Small intestine (tissue), 7 donors: ENCODE measurements at regions not wholly inside any gene's neighbourhood (a gene's known extent, or its start where the extent isn't known, plus 50 kb on each side); places are given as distances from the start of the nearest gene placed in this dataset.

Experiments used
- DNase-seq, 2 donors: peaks; one replicate each; pipeline versions ENCODE4 v3.0.0 to v3.0.0-alpha.2; 2013
- FAIRE-seq: peaks from 2 replicates; lab custom pipeline; 2012; peaks lifted over from hg19 to GRCh38; lab: Jason Lieb, UNC
- H3K27ac ChIP-seq, 3 donors: one replicate each; pipeline ENCODE4 v1.5.1; 2013; ENCODE audit warnings: low read length in 2 of 3, mild to moderate bottlenecking in 2 of 3, control low read depth in 1 of 3, inconsistent platforms in 1 of 3, low read depth in 1 of 3, moderate library complexity in 1 of 3
- H3K27me3 ChIP-seq, 3 donors: one replicate each; pipeline ENCODE4 v1.6.1; 2013; ENCODE audit warnings: low read length in 3 of 3, inconsistent platforms in 1 of 3; ENCODE audit not compliant: control insufficient read depth in 3 of 3, insufficient read depth in 3 of 3
- H3K36me3 ChIP-seq, 3 donors: one replicate each; pipeline ENCODE4 v1.6.1; 2013; ENCODE audit warnings: low read length in 3 of 3, inconsistent platforms in 1 of 3, low read depth in 1 of 3, mild to moderate bottlenecking in 1 of 3, moderate library complexity in 1 of 3; ENCODE audit not compliant: control insufficient read depth in 3 of 3, insufficient read depth in 2 of 3
- H3K4me1 ChIP-seq, 3 donors: one replicate each; pipeline ENCODE4 v1.6.1; 2013; ENCODE audit warnings: low read length in 2 of 3, inconsistent platforms in 1 of 3, low read depth in 1 of 3, mild to moderate bottlenecking in 1 of 3, moderate library complexity in 1 of 3; ENCODE audit not compliant: control insufficient read depth in 3 of 3, insufficient read depth in 2 of 3
- H3K4me3 ChIP-seq, 3 donors: one replicate each; pipeline ENCODE4 v1.5.1; 2013; ENCODE audit warnings: low read length in 3 of 3, control low read depth in 1 of 3, inconsistent platforms in 1 of 3, low read depth in 1 of 3, mild to moderate bottlenecking in 1 of 3, moderate library complexity in 1 of 3
- H3K9me3 ChIP-seq, 2 donors: one replicate each; pipeline ENCODE4 v1.6.1; 2013; ENCODE audit warnings: low read depth in 1 of 2, low read length in 1 of 2; ENCODE audit not compliant: control insufficient read depth in 2 of 2, insufficient read depth in 1 of 2
- WGBS, 3 donors: extraction: QIAGEN DNeasy Blood & Tissue Kit; methylation state at CpG; one replicate each; pipeline ENCODE4 v1.1.7; 2013; 5-methylcytosine and 5-hydroxymethylcytosine counted together
- donor health status: healthy with polysubstance abuse.
- donor health status: control.
- donor health status: control.
- donor health status: Bipolar disorder and iron deficiency.
- donor health status: healthy.

DNA sequence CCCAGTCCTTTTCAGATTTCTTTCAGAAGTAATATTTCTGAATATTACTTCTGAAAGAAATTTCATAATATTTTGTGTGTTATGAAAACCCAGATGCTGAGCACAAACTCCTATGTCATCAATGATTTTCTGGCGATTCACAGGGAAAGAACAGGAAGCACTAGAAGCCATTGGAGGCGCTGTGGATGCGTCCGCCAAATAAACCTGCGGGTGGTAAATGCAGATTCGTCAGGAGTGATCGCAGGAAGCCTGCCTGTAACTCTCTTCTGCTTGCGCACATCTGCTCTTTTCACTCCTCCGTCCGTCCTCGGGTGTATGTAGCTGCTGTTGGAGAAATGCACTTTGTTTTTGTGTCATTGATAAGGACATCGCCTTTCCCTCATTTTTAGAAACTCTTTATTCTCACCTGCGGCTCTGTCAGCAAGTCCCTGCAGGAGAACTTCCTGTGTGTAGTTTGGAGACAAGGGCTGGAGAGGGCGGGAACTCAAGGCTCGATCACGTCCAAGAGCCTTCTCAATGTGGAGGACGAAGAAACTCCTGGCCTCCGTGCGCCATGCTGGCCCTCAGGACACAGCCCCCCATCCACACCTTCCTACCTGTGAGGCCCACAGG, 483.8 kb downstream of the GALR1 start:
- Histone ChIP-seq H3K27me3 (no peaks in the 10 kb centered on the region), H3K9me3 (no peaks in the 10 kb centered on the region), H3K36me3 (no peaks in the 10 kb centered on the region), H3K4me3 (no peak overlapping the region), H3K27ac (no peak overlapping the region), H3K4me1 (no peaks in the 10 kb centered on the region)
- FAIRE-seq (no peak), DNase-seq (no peak)
- 86 to 88% (median 87%) methylated on average over 19 of the region's 19 CpGs for WGBS, 3 donors

DNA sequence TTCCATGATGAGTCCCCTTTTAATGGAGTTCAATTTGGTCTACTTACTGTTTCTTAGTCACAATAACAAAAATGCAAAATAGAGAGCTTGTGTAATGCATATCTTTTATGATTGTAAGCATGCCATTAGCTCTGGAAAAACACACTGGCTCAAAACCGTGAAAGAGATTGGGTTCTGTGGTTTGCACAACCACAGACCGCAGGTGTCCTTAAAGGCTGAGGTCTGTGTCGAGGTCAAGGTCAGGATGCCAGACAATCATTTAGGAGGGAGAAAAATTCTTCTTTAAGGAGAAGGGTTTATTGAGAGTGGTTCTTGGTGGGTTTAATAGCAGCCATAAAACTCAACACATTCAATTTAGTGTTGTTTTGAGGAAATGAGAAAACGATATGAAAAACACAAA, 487.2 kb downstream of the GALR1 start:
- 67 to 74% (median 71%) methylated on average over 4 of the region's 4 CpGs for WGBS, 3 donors
- H3K27ac ChIP-seq = no peak overlapping the region
- FAIRE-seq = no peak
- no peak overlapping the region for H3K4me3 ChIP-seq
- H3K9me3 ChIP-seq = no peaks in the 10 kb centered on the region
- no peak for DNase-seq
- H3K27me3 ChIP-seq = no peaks in the 10 kb centered on the region
- H3K36me3 ChIP-seq = no peaks in the 10 kb centered on the region
- no peaks in the 10 kb centered on the region for H3K4me1 ChIP-seq

DNA sequence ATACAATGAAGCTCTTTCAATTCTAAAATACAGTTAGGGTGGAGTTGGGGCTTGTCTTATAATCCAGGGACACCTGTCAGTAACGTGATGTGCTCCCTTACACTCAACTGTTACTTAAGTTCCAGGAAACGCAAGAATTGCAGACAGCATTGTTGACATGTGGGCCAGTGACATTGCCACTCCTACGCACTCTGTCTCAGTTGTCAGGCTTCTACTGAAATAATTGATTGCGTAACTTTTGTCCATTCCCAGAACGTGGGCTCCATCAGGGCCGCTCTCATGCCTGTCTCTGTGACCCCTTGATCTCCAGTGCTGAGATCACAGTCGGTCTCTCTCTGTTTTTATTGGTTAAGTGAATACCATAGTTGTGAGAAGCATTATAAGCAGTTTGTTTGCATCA, 487.8 kb downstream of the GALR1 start:
- no peak overlapping the region for H3K27ac ChIP-seq
- H3K4me3 ChIP-seq = no peak overlapping the region
- no peak for FAIRE-seq
- no peak for DNase-seq
- 63 to 72% (median 65%) methylated on average over 7 of the region's 7 CpGs for WGBS, 3 donors
- H3K9me3 ChIP-seq = no peaks in the 10 kb centered on the region
- no peaks in the 10 kb centered on the region for H3K27me3 ChIP-seq
- H3K4me1 ChIP-seq = no peaks in the 10 kb centered on the region
- H3K36me3 ChIP-seq = no peaks in the 10 kb centered on the region

DNA sequence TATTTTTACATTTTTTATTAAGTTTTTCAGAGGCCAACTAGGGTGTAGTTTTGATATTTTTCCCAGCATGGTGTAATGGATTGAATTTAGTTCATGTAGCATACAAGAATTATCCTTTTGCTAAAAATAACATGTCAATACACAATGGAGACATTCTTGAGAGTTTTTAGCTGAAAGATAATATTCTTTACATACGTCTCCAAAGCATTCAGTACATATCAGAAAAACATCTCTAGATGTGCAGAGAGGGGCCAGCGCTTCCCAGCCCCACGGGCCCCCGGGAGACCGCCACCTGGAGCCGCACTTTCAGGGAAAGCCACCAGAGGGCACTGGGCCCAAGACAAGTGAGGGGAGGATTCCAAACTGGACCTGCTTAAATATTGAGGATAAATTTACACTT, 499.4 kb downstream of the GALR1 start:
- H3K9me3 ChIP-seq = no peaks in the 10 kb centered on the region
- FAIRE-seq (no peak), DNase-seq (no peak)
- WGBS, 3 donors = 25 to 34% (median 27%) methylated on average over 6 of the region's 6 CpGs
- H3K4me3 ChIP-seq = no peak overlapping the region
- no peaks in the 10 kb centered on the region for H3K4me1 ChIP-seq
- H3K36me3 ChIP-seq = no peaks in the 10 kb centered on the region
- H3K27me3 ChIP-seq = no peaks in the 10 kb centered on the region
- no peak overlapping the region for H3K27ac ChIP-seq

DNA sequence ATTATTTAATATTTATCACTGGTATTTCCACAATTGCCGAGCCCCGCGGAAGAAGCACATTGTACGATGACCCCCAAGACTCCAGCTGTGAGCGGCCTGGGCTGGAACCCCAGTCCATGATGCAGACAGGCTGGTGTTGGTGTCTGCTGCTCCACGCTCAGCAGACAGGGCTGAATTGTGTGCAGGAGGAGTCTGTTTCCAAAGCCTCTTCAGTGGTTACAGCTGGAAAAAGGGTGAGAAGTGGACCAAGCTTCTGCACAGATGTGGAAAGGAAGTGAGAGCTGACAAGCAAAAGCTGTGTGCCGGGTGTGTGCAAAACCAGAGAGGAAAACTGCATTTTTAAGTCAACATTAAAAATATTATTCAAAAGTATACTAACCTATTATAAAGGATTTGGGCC, 500.4 kb downstream of the GALR1 start:
- 69 to 86% (median 83%) methylated on average over 7 of the region's 7 CpGs for WGBS, 3 donors
- no peak overlapping the region for H3K27ac ChIP-seq
- FAIRE-seq = no peak
- DNase-seq = no peak
- H3K4me1 ChIP-seq = no peaks in the 10 kb centered on the region
- no peaks in the 10 kb centered on the region for H3K36me3 ChIP-seq
- no peaks in the 10 kb centered on the region for H3K9me3 ChIP-seq
- no peak overlapping the region for H3K4me3 ChIP-seq
- H3K27me3 ChIP-seq = no peaks in the 10 kb centered on the region

DNA sequence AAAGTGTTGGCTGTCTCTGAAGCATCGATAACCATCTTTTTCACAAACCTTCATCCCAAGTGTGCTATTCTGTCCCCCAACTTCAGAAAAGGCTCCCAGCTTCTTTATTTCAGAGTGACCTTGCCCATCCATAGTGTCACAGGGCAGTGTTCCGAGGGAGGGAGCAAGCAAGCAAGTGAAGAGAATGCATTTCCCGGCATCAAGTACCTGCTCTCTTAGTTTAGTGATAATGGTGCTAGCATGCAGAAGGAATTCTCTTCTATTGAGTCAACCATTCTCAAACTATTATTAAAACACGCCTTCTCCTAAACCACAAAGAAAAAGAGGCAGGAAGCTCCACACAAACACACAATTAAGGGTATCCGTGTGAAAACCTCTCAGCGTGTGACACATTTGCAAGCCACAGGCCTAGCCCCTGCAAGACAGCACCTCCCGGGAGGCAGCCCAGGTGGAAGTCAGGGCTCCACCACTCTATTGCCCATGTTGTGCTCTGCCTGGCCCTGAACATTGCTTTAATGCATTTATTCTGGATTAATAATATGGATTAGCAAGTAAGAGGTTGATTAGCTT, 504.9 kb downstream of the GALR1 start:
- H3K9me3 ChIP-seq = no peaks in the 10 kb centered on the region
- no peaks in the 10 kb centered on the region for H3K36me3 ChIP-seq
- no peak overlapping the region for H3K27ac ChIP-seq
- FAIRE-seq (no peak), DNase-seq (no peak)
- H3K27me3 ChIP-seq = peaks cover 0 to 3% (median 0%) of the 10 kb centered on the region in 3 donors
- H3K4me1 ChIP-seq = no peaks in the 10 kb centered on the region
- WGBS, 3 donors = 49 to 53% (median 49%) methylated on average over 7 of the region's 7 CpGs
- H3K4me3 ChIP-seq = no peak overlapping the region

DNA sequence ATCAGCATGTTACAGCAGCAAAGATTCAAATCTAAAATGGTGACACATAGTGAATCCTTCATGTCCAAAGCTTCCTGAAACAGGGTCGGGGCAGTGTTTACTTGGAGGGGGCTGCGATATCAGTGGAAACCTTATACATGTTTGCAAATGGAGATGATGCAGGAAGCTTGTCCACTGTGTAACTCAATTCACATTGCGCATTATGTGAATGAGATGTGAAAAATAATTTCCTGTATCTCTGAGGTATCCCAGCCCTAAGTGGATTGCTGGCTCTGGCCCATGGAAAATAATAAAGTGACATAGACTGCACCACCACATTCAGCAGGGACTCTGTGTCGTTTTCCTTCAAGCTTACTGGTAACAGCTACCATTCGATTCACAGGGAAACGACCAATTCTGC, 505.5 kb downstream of the GALR1 start:
- DNase-seq (no peak), FAIRE-seq (no peak)
- WGBS, 3 donors = 53 to 65% (median 62%) methylated on average over 6 of the region's 6 CpGs
- H3K27me3 ChIP-seq = peaks cover 0 to 3% (median 0%) of the 10 kb centered on the region in 3 donors
- no peaks in the 10 kb centered on the region for H3K9me3 ChIP-seq
- no peak overlapping the region for H3K27ac ChIP-seq
- no peaks in the 10 kb centered on the region for H3K36me3 ChIP-seq
- no peak overlapping the region for H3K4me3 ChIP-seq
- H3K4me1 ChIP-seq = no peaks in the 10 kb centered on the region

DNA sequence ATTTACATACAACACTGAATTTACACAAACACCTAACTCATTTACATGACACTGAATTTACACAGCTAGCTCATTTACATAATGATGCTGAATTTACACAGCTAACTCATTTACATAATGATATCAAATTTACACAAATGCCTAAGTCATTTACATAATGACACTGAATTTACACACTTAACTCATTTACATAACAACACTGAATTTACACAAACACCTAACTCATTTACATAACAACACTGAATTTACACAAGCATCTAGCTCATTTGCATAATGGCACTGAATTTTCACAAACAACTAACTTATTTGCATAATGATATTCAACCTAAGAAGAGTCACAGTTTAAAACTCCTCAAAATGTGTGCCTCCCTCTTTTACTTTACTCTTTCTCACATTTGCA, 511.7 kb downstream of the GALR1 start:
- no peak for DNase-seq
- Histone ChIP-seq H3K27ac (no peak overlapping the region), H3K9me3 (no peaks in the 10 kb centered on the region), H3K27me3 (peaks cover 0 to 4% (median 3%) of the 10 kb centered on the region in 3 donors), H3K36me3 (no peaks in the 10 kb centered on the region), H3K4me1 (no peaks in the 10 kb centered on the region), H3K4me3 (no peak overlapping the region)
- FAIRE-seq = no peak

DNA sequence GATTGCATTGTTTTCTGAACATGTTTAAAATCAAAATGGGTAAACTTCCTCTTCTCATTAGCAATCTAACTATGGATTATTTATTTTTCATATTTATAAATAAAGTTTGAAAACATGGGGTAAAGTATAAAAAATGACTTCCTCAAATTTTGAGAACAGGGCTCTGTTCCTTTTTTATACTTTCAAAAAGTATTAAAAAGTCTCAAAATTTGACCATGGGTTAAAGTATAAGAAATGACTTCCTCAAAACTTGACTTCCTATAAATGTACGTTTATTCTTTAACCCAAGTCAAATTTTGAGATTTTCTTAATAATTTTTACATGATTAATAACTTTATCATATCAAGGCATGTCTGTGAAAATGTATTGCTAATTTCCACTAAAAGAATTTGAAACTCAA, 512.4 kb downstream of the GALR1 start:
- H3K27me3 ChIP-seq = peaks cover 0 to 4% (median 3%) of the 10 kb centered on the region in 3 donors
- 51 to 73% (median 54%) methylated on average over 1 of the region's 1 CpG for WGBS, 3 donors
- no peak for FAIRE-seq
- H3K4me1 ChIP-seq = no peaks in the 10 kb centered on the region
- DNase-seq = no peak
- H3K36me3 ChIP-seq = no peaks in the 10 kb centered on the region
- no peak overlapping the region for H3K4me3 ChIP-seq
- no peaks in the 10 kb centered on the region for H3K9me3 ChIP-seq
- H3K27ac ChIP-seq = no peak overlapping the region
